SJSA1 (cell line): ENCODE measurements at regions not wholly inside any gene's neighbourhood (a gene's known extent, or its start where the extent isn't known, plus 50 kb on each side); places are given as distances from the start of the nearest gene placed in this dataset.

Source experiments
- DNase-seq, 2 experiments: peaks; one replicate each; pipeline ENCODE4 v3.0.0-alpha.2; 2015 to 2020; ENCODE audit warnings: low spot score in 2 of 2, low read depth in 1 of 2
- H3K27ac ChIP-seq: fragments of 250-450 bp; sonication (Bioruptor Pico); 2 replicates; pipeline ENCODE4 v1.5.1; 2020; ENCODE audit warnings: mild to moderate bottlenecking, moderate library complexity
- H3K27me3 ChIP-seq: fragments of 250-450 bp; sonication (Bioruptor Pico); replicated peaks from 2 replicates; pipeline ENCODE4 v1.5.1; 2020; ENCODE audit warnings: mild to moderate bottlenecking, moderate library complexity
- H3K36me3 ChIP-seq: fragments of 250-450 bp; sonication (Bioruptor Pico); 2 replicates; pipeline ENCODE4 v1.5.1; 2020; ENCODE audit warnings: mild to moderate bottlenecking
- H3K4me1 ChIP-seq: fragments of 250-450 bp; sonication (Bioruptor Pico); replicated peaks from 2 replicates; pipeline ENCODE4 v1.6.1; 2021; ENCODE audit warnings: mild to moderate bottlenecking
- H3K4me3 ChIP-seq: fragments of 250-450 bp; sonication (Bioruptor Pico); 2 replicates; pipeline ENCODE4 v1.5.1; 2020; ENCODE audit warnings: mild to moderate bottlenecking
- H3K9me3 ChIP-seq: fragments of 250-450 bp; sonication (Bioruptor Pico); replicated peaks from 2 replicates; pipeline ENCODE4 v1.5.1; 2020; ENCODE audit warnings: mild to moderate bottlenecking

- peaks cover 8% of the 10 kb centered on the region; the same call in 1 of the 2 replicates for H3K27me3 ChIP-seq
- H3K9me3 ChIP-seq, result no peaks in the 10 kb centered on the region
- no peaks in the 10 kb centered on the region for H3K4me1 ChIP-seq
- no peak overlapping the region for H3K27ac ChIP-seq
- H3K36me3 ChIP-seq, result no peaks in the 10 kb centered on the region
- H3K4me3 ChIP-seq, result no peak overlapping the region
- no peak for DNase-seq
Observed at GRCh38 chr1:29478151-29478791, 241.9 kb downstream of the PTPRU start.

GRCh38 chr1:29475326-29475725, 239.0 kb downstream of the PTPRU start:
- no peak for DNase-seq
- H3K36me3 ChIP-seq, result no peaks in the 10 kb centered on the region
- H3K4me1 ChIP-seq, result no peaks in the 10 kb centered on the region
- no peak overlapping the region for H3K4me3 ChIP-seq
- no peak overlapping the region for H3K27ac ChIP-seq
- H3K9me3 ChIP-seq, result no peaks in the 10 kb centered on the region
- peaks cover 19% of the 10 kb centered on the region for H3K27me3 ChIP-seq

- Histone ChIP-seq H3K4me3 (no peak overlapping the region), H3K27ac (no peak overlapping the region), H3K27me3 (peaks cover 19% of the 10 kb centered on the region), H3K36me3 (no peaks in the 10 kb centered on the region), H3K4me1 (no peaks in the 10 kb centered on the region), H3K9me3 (no peaks in the 10 kb centered on the region)
- DNase-seq, result no peak
Observed at GRCh38 chr1:29474274-29475244, 238.2 kb downstream of the PTPRU start.

- no peak overlapping the region for H3K27ac ChIP-seq
- no peaks in the 10 kb centered on the region for H3K9me3 ChIP-seq
- no peak for DNase-seq
- H3K27me3 ChIP-seq, result peaks cover 14% of the 10 kb centered on the region
- no peak overlapping the region for H3K4me3 ChIP-seq
- no peaks in the 10 kb centered on the region for H3K4me1 ChIP-seq
- H3K36me3 ChIP-seq, result no peaks in the 10 kb centered on the region
Observed at GRCh38 chr1:29473161-29473855, 237.0 kb downstream of the PTPRU start.

GRCh38 chr1:29471487-29472313, 235.4 kb downstream of the PTPRU start:
- Histone ChIP-seq H3K36me3 (no peaks in the 10 kb centered on the region), H3K4me1 (no peaks in the 10 kb centered on the region), H3K9me3 (no peaks in the 10 kb centered on the region), H3K4me3 (no peak overlapping the region), H3K27ac (no peak overlapping the region), H3K27me3 (peaks cover 14% of the 10 kb centered on the region)
- no peak for DNase-seq

- Histone ChIP-seq H3K4me1 (no peaks in the 10 kb centered on the region), H3K9me3 (no peaks in the 10 kb centered on the region), H3K27me3 (peaks cover 14% of the 10 kb centered on the region), H3K36me3 (no peaks in the 10 kb centered on the region), H3K4me3 (no peak overlapping the region), H3K27ac (no peak overlapping the region)
- DNase-seq, result no peak
Observed at GRCh38 chr1:29470788-29471119, 234.4 kb downstream of the PTPRU start.

- Histone ChIP-seq H3K4me3 (no peak overlapping the region), H3K27ac (no peak overlapping the region), H3K36me3 (no peaks in the 10 kb centered on the region), H3K4me1 (no peaks in the 10 kb centered on the region), H3K27me3 (peaks cover 17% of the 10 kb centered on the region), H3K9me3 (0 out of 2 replicates have a peak, but pooled peaks cover 3% of the 10 kb centered on the region)
- DNase-seq, result no peak
Observed at GRCh38 chr1:29470087-29470787, 233.9 kb downstream of the PTPRU start.

GRCh38 chr1:29469457-29469856, 233.1 kb downstream of the PTPRU start:
- no peaks in the 10 kb centered on the region for H3K4me1 ChIP-seq
- 0 out of 2 replicates have a peak, but pooled peaks cover 3% of the 10 kb centered on the region for H3K9me3 ChIP-seq
- H3K27me3 ChIP-seq, result peaks cover 17% of the 10 kb centered on the region
- DNase-seq, result no peak
- no peak overlapping the region for H3K4me3 ChIP-seq
- no peak overlapping the region for H3K27ac ChIP-seq
- no peaks in the 10 kb centered on the region for H3K36me3 ChIP-seq

GRCh38 chr1:29467989-29468900, 231.9 kb downstream of the PTPRU start:
- Histone ChIP-seq H3K4me1 (no peaks in the 10 kb centered on the region), H3K9me3 (0 out of 2 replicates have a peak, but pooled peaks cover 3% of the 10 kb centered on the region), H3K27ac (no peak overlapping the region), H3K4me3 (no peak overlapping the region), H3K27me3 (peaks cover 14% of the 10 kb centered on the region), H3K36me3 (no peaks in the 10 kb centered on the region)
- DNase-seq, result no peak

GRCh38 chr1:29466258-29466657, 229.9 kb downstream of the PTPRU start:
- DNase-seq, result no peak
- H3K9me3 ChIP-seq, result 0 out of 2 replicates have a peak, but pooled peaks cover 3% of the 10 kb centered on the region
- H3K4me1 ChIP-seq, result no peaks in the 10 kb centered on the region
- H3K27me3 ChIP-seq, result peaks cover 3% of the 10 kb centered on the region; the same call in 1 of the 2 replicates
- H3K4me3 ChIP-seq, result no peak overlapping the region
- no peak overlapping the region for H3K27ac ChIP-seq
- no peaks in the 10 kb centered on the region for H3K36me3 ChIP-seq

GRCh38 chr1:29465755-29466154, 229.4 kb downstream of the PTPRU start:
- no peak for DNase-seq

GRCh38 chr1:29462096-29462495, 225.8 kb downstream of the PTPRU start:
- H3K9me3 ChIP-seq, result 0 out of 2 replicates have a peak, but pooled peaks cover 3% of the 10 kb centered on the region
- H3K36me3 ChIP-seq, result no peaks in the 10 kb centered on the region
- no peak overlapping the region for H3K4me3 ChIP-seq
- H3K4me1 ChIP-seq, result no peaks in the 10 kb centered on the region
- DNase-seq, result no peak
- H3K27ac ChIP-seq, result no peak overlapping the region
- peaks cover 3% of the 10 kb centered on the region; the same call in 1 of the 2 replicates for H3K27me3 ChIP-seq

More at GRCh38 chr1:29465755-29466154, 229.4 kb downstream of the PTPRU start:
- Histone ChIP-seq H3K36me3 (no peaks in the 10 kb centered on the region), H3K9me3 (0 out of 2 replicates have a peak, but pooled peaks cover 3% of the 10 kb centered on the region), H3K27me3 (peaks cover 3% of the 10 kb centered on the region; the same call in 1 of the 2 replicates), H3K4me1 (no peaks in the 10 kb centered on the region), H3K27ac (no peak overlapping the region), H3K4me3 (no peak overlapping the region)
